NCI-H2081 treated with DMSO at 0.1 percent for 48 hours (cell line): ENCODE measurements at regions not wholly inside any gene's neighbourhood (a gene's known extent, or its start where the extent isn't known, plus 50 kb on each side); places are given as distances from the start of the nearest gene placed in this dataset.
"Not testable (repeated sequence)": the region's sequence is repeated elsewhere in the genome, so short reads cannot be mapped to it uniquely, and the experiment has no call there.

ENCODE experiments used
- DNase-seq: peaks from one replicate; lab custom pipeline; 2025; lab: John Stamatoyannopoulos, UW

- no peak for DNase-seq
Measured at GRCh38 chr5:60444661-60445360, 255.2 kb downstream of the DEPDC1B start.

DNA sequence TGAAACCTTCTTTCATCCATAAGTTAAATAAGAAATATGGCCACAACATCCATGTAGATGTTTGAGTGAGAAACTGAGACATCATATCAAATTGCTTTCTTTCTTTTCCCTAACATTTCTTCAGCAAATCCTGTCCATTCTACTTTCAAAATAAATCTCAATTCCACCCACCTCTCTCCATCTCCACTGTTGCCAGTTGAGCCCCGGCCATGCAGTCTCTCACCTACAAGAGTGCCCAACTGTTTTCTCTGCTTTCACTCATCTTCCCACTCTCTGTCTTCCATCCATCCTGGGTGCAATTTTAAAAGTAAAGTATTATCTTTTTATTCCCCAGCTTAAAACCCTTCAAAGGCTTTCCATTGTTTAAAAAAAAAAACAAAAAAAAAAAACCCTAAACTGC is 260.4 kb downstream of the DEPDC1B start:
- DNase-seq: no peak

- DNase-seq: no peak
Measured at GRCh38 chr5:60437308-60437707, 262.7 kb downstream of the DEPDC1B start.

DNA sequence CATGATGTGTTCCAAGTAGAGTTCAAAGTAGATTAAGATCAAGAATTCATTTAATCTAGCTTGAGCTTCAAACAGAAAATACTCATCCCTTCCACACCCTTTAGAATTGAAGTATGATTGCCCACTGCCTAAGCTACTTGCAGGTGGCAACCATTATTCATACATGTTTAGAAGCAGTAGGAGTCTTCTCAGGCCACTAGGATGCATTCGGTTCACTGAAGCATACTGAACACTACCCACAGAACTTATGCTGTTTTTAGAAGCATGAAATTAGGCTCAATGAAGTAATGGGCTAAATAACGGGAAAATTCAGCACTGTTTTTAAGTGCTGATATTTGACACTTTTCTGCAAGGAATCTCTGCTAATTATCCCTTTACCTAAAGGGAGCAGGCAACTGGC is 263.4 kb downstream of the DEPDC1B start:
- no peak for DNase-seq

GRCh38 chr5:60435808-60436207 is 264.2 kb downstream of the DEPDC1B start:
- DNase-seq: no peak

- not testable (repeated sequence) for DNase-seq
Measured at GRCh38 chr5:60426189-60426588, 273.8 kb downstream of the DEPDC1B start.

DNA sequence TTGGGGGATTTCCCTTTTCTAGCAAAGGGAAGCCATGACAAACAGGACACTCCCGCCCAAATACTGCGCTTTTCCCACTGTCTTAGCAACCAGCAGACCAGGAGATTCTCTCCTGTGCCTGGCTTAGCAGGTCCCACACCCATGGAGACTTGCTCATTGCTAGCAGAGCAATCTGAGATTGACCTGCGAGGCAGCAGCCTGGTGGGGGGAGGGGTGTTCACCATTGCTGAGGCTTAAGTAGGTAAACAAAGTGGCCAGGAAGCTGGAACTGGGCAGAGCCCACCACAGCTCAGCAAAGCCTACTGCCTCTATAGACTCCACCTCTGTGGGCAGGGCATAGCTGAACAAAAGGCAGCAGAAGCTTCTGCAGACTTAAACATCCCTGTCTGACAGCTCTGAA is 279.2 kb downstream of the DEPDC1B start:
- not testable (repeated sequence) for DNase-seq

DNA sequence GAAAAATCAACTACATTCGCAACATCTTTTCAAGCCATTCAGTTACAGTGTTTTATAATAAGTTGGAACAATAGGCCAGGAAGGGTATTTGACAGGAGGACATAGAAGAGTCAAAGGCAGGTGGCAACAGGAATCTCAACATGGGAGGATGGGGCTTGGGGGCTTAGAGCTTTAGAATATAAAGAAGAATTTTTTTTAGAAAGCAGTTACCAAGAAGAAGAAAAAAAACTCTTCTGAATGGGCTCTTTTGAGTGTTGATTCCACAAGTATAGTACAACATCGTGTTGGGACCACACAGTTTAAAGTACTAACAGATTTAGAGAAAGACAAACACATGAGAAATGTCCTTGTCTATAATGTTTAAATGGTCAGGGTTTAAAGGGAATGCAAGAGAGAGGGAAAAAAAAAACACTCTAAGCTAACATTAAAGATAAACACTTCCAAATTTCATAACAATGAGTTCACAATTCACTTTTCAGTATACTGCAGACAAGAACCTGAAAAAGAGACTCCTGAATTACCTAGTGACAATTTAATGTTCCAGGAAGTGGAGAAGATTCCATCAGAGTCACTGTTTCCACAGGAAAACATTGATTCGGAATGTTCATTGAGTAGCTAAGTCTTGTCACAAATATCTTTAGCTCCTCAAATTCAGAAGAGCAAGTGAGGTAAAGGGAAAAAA is 282.3 kb downstream of the DEPDC1B start:
- DNase-seq: no peak

DNA sequence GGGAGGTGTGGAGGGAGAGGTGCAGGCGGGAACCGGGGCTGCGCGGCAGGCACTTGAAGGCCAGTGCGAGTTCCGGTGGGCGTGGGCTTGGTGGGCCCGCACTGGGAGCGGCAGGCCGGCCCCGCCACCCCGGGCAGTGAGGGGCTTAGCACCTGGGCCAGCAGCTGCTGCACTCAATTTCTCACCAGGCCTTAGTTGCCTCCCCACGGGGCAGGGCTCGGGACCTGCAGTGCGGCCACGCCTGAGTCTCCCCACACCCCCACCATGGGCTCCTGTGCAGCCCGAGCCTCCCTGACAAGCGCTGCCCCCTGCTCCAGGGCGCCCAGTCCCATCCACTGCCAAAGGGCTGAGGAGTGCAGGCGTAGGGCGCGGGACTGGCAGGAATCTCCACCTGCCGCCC is 284.5 kb downstream of the DEPDC1B start:
- DNase-seq: no peak

GRCh38 chr5:60410427-60410826 is 289.5 kb downstream of the DEPDC1B start:
- no peak for DNase-seq

GRCh38 chr5:60404171-60404570 is 295.8 kb downstream of the DEPDC1B start:
- DNase-seq: no peak

DNA sequence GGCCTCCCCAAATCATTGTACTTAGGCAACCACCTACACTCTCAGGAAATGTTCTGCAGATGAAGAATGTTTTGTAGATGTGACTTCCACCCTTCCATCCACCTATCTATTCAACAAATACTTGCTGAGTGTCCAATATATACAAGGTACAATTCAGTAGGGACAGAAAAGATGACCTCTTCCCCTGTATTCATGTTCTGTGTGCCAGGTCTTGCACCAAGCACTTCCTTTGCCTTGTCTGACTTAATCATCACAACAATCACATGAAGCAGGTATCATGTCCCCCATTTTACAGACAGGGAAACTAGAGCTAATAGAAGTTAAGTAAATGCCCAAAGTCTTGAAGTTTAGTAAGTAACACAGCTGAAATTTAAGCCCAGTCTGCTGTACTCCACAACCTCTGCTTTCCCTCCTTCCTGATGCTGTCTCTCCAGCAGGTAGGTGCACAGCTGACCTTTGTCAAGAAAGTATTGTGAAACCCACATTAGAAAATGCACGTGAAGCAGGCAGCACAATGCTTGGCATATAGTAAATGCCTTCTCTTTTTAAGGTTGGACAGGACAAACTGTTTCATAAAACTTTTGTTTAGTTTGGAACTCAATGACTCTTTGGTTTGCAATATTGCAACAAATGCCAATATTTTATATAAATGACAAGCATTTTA is 296.5 kb downstream of the DEPDC1B start:
- DNase-seq: no peak

DNA sequence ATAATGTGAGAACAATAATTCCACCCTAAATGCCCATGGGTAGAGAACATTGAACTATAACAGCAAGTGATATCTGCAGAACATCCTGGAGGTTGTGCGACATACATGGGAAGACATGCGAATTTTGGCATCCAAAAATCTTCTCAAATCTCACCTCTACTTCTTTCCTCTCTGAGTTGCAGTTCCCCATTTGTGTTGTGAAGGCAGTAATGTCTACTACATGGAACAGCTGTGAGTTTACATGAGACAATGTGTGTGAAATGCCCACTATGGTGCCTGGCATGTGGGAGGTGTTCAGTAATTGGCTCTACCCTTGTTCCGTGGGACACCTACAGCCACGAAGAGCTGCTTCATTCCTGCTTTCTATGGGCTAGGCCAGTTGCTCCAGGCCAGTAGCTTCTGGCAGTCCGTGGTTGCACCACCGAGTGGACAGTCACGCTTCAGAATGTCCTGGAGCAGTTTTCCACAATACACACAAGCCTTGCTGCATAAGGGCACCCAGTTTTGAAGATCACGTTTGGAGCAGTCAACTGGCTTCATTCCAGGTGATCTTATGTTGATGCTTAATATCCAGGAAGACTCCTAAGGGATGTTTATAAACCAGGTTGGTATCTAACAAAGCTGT is 297.7 kb downstream of the DEPDC1B start:
- no peak for DNase-seq

DNA sequence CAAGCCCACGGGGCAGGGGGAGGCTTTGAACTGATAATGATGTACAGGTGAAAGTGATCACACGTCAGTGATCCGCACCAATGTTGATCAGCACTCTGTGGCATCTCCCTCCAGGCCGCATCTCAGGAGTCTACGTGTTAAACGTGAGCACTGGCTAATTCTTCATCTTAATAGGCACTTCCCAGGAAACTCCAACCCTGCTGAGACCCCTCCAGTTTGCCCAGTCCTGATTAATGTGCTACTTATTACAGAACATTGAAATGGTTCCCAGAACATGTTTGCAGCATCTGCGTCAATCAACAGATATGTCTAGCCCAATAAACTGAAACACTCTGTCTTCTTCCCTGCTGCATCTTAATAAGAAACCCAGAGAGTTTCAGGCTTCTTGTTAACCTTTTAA is 298.4 kb downstream of the DEPDC1B start:
- DNase-seq: no peak

GRCh38 chr5:60399507-60399906 is 300.5 kb downstream of the DEPDC1B start:
- DNase-seq: no peak

DNA sequence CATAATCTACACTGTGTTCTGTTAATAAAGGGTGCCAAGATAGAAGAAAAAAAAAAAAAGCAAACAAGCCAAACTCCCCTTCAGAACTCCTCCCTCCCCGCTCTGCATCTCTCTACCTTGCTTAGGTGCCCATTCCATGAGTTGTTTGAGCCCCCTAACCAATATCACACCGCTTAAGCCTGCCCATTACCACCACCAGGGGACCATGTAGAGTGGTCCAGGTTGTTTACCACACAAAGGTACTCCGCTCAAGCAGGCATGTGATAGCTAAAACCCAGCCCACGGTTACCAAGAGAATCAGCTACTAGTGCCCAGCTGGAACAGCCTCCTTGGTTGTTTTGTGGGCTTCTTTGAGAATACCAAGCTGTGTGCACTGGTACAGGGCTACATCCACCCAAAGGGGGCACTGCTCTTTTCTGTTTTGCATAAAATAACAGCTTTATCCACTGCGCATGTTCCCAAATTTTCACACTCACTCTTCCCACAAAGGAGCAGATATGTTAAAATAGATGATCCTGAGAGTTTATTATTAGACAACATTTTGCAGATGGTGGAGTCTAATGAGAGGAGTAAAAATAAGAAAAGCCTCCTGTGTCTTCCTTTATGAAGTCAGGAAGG is 304.1 kb downstream of the DEPDC1B start:
- DNase-seq: no peak

DNA sequence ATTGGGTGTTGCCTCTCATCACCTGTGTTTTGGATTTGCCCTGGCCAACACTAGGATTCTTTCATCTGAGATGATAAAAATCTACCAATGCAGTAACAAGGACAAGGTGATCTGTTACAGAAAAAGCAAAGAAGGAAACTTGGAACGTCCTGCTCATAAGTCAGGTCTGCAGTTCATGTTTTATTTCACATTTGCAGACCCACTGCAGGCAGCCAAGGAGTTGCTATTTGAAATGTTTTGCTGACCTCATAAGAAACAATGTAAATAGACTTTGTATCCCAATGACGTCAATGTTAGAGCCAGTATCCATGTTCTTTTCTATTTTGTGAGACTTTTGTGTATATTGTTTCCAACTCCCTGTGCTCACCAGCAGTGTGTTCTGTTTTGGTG is 312.9 kb downstream of the DEPDC1B start:
- DNase-seq: no peak

GRCh38 chr5:60386436-60387050 is 313.4 kb downstream of the DEPDC1B start:
- DNase-seq: no peak

DNA sequence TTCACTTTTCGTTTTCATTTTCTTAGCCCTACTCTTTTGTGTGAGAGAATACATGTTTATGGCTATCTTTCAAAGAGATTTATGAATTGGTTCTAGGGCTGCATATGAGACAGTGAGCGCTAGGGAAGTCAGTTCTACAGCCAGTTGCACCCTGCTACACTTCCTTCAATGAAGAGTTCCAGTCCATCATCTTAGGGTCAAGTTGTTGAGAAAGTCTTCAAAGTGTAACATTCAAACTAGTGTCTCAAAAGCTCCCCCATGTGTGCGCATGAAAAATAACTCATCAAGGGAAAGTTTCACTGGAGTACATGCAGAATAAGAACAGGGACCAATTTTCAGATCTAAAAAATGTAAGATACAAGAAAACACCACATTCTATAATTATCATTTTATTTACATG is 317.2 kb downstream of the DEPDC1B start:
- DNase-seq: peak; percentile 6

DNA sequence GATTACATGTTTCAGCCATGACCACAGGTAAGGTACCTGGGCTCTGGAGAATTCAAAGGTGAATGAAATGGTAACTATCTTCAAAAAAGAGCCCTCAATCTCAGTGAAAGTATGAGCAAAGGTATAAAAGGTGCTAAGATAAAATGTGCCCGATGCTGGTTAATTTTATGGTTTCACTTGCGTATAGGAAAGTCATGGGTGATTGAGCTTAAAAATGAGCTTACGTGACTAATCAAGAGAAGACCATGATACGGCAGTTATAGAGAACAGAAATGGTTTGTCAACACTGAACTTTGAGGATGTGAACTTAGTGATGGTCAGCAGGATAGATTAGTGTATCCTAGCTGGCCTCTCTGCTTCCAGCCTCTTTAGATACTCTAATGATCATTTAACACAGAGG is 320.1 kb downstream of the DEPDC1B start:
- no peak for DNase-seq

GRCh38 chr5:60377826-60378225 is 322.1 kb downstream of the DEPDC1B start:
- no peak for DNase-seq

- no peak for DNase-seq
Measured at GRCh38 chr5:60376860-60377259, 323.1 kb downstream of the DEPDC1B start.
